ENCODE measurements at regions not wholly inside any gene's neighbourhood (a gene's known extent, or its start where the extent isn't known, plus 50 kb on each side); places are given as distances from the start of the nearest gene placed in this dataset.

- peak; percentile 5 to 34 for DNase-seq (ENCODE audit: extremely low read depth in 1 of 2, low read depth in 1 of 2)
These were observed 143.8 kb upstream of the TMEM106B start for GRCh38 chr7:12067156-12067831.

DNA sequence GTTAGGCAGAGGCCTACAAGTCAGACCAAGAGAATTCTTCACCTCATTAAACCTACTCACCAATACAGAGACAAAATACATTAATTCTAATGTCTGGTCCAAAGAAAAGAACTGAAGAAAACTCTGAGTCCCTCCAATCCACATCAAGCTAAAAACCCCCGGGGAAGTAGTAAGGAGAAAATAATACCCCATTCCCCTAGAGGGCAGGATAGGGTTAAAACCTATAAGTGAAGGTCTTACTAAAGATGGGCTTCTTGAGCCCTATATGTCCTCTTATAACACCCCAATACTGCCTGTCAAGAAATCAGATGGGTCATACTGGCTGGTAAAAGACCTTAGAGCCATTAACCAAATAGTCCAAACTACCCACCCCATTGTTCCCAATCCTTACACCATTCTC lies 141.3 kb upstream of the TMEM106B start:
- DNase-seq (ENCODE audit: extremely low read depth in 1 of 2, low read depth in 1 of 2): no peak

GRCh38 chr7:12074889-12075288 lies 136.2 kb upstream of the TMEM106B start:
- DNase-seq (ENCODE audit: extremely low read depth in 1 of 2, low read depth in 1 of 2): no peak

- DNase-seq (ENCODE audit: extremely low read depth in 1 of 2, low read depth in 1 of 2): no peak
These were observed 131.1 kb upstream of the TMEM106B start for GRCh38 chr7:12080006-12080405.

DNA sequence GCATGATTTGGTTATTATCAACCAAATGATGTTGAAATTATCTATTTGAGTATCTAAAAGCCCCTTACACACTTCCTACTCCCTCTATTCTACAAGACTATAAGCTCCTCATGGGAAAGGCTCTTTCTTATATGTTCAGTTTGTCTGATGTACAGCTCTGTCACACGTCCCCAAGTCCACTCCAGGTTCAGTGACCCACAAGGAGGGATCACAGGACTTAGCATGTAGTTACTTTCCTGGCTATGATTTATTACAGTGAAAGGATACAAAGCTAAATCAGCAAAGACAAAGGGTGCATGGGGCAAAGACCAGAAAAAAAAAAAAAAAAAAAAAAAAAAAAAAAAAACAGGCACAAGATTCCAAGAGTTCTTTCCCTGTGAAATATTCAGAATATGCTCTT lies 125.6 kb upstream of the TMEM106B start:
- DNase-seq (ENCODE audit: extremely low read depth in 1 of 2, low read depth in 1 of 2): no peak

GRCh38 chr7:12089951-12090756 lies 120.9 kb upstream of the TMEM106B start:
- no peak for DNase-seq (ENCODE audit: extremely low read depth in 1 of 2, low read depth in 1 of 2)

GRCh38 chr7:12090757-12091221 lies 120.3 kb upstream of the TMEM106B start:
- no peak for DNase-seq (ENCODE audit: extremely low read depth in 1 of 2, low read depth in 1 of 2)

DNA sequence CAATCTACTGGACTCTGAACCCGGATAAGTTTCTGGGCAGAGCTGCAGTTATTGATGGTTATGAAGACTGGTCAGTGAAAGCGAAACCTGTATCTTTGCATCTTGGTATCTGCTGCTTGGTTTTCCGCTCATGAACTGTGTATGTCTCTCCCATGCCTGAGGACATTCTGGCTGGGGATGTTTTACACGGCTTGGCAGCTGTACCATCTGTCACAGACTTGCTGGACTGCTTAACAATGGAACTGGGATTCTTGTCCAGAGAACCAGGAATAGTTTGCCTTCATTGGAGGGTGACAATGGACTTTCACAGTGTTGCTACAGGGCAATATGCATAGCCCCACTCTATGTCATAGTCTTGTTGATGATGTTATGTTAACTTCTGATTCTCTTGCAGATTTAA lies 119.9 kb upstream of the TMEM106B start:
- DNase-seq (ENCODE audit: extremely low read depth in 1 of 2, low read depth in 1 of 2): no peak

GRCh38 chr7:12092499-12093130 lies 118.5 kb upstream of the TMEM106B start:
- no peak for DNase-seq (ENCODE audit: extremely low read depth in 1 of 2, low read depth in 1 of 2)

DNA sequence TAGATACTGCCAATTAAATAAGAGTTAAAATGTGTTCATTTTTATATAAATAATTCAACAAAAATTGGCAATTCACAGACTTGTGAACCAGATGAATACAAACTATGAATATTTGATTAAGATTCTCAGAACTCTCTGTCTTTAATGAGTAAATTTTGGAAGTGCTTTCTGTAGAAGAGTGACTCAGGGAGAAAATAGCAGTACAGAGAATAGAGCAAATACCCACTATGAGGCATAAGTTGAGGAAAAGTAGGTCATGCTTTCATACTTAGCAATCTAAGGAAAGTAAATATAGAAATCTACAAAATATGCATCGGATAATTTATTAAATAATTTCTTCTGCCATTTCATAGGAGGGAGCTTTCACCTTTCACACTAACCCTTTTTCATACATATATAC lies 117.7 kb upstream of the TMEM106B start:
- no peak for DNase-seq (ENCODE audit: extremely low read depth in 1 of 2, low read depth in 1 of 2)

DNA sequence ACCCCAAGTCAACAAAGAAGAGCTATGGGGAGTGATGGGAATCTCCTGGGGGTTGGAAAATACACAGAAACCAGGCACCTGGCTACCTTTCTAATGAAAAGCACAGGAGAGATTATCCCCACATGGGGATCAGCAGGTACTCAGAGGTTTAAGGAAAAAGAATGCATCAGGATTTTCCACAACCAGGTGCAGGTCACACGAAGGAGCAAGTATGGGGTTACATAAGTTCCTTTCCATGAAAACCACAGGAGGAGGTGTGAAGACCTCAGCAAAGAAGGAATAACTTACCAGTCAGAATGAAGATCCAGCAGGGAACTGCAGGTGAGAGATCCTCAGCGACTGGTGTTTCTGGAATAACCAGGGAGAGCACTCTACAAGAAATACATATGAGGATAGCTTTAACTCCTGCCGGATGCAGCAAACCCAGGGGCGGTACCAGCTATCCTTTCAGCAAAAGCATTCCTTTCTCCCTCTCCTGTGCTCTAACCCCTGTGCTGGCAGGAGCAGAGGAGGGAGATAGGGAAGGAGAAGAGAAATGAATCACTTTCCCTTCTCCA lies 116.7 kb upstream of the TMEM106B start:
- no peak for DNase-seq (ENCODE audit: extremely low read depth in 1 of 2, low read depth in 1 of 2)

GRCh38 chr7:12102126-12102525 lies 109.0 kb upstream of the TMEM106B start:
- DNase-seq (ENCODE audit: extremely low read depth in 1 of 2, low read depth in 1 of 2): no peak

- DNase-seq (ENCODE audit: extremely low read depth in 1 of 2, low read depth in 1 of 2): no peak
These were observed 108.6 kb upstream of the TMEM106B start for GRCh38 chr7:12102527-12102926.

DNA sequence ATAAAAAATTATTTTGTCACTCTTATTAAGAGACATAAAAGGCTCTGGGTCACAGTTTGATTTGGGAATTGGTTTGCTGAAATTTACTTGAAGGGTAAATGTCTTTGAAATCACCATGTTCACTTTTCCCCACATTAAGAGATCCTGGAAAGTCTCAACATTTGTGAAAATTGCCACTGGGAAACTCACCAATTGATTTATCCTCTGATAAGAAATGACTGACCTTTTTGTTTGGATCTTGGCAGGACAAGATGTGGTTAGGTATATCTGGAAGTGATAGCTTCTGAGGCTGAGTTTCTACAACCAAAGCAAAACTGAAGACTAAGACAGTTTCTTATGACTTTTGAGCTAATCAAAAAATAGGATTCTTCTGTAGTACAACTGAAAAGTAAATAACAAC lies 107.1 kb upstream of the TMEM106B start:
- DNase-seq (ENCODE audit: extremely low read depth in 1 of 2, low read depth in 1 of 2): no peak

DNA sequence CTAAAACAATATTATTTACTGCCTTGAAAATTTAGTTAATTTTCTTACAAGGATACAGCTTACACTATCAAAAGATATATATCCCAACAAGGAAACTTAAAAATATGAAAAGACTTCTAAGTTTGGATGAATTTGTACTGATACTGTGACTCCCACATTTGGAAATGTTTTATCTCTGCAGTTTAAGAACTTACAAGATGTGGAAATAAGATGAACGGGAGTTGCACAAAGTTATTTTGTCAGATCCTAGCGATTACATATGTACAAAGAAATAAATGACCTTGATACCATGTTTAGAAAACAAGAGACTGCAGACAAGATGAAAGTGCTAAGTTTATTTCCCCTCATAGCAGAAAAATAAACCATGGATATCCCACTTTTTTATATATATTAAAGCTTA lies 103.7 kb upstream of the TMEM106B start:
- DNase-seq (ENCODE audit: extremely low read depth in 1 of 2, low read depth in 1 of 2): no peak

GRCh38 chr7:12107841-12108254 lies 103.2 kb upstream of the TMEM106B start:
- DNase-seq (ENCODE audit: extremely low read depth in 1 of 2, low read depth in 1 of 2): no peak

DNA sequence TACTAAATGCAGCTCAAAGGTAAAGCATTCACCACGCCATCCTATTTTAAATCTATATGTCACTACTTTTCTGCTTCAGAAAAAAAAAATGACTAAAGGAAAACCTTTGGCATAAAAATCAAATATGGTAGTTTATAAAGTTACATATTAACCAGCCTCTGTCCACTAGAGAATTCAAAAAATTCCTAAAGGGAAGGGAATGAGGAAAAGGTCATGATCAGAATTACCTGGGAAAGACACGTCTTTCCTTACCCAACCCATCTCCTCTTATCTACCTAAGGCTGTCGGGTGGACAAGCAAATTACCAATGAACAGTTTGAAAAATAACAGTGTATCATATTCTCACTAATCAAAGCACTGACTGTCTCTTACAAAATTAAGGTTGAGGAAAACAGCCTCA lies 100.7 kb upstream of the TMEM106B start:
- no peak for DNase-seq (ENCODE audit: extremely low read depth in 1 of 2, low read depth in 1 of 2)

- no peak for DNase-seq (ENCODE audit: extremely low read depth in 1 of 2, low read depth in 1 of 2)
These were observed 99.4 kb upstream of the TMEM106B start for GRCh38 chr7:12111422-12112405.

- DNase-seq (ENCODE audit: extremely low read depth in 1 of 2, low read depth in 1 of 2): no peak
These were observed 93.9 kb upstream of the TMEM106B start for GRCh38 chr7:12117170-12117569.

DNA sequence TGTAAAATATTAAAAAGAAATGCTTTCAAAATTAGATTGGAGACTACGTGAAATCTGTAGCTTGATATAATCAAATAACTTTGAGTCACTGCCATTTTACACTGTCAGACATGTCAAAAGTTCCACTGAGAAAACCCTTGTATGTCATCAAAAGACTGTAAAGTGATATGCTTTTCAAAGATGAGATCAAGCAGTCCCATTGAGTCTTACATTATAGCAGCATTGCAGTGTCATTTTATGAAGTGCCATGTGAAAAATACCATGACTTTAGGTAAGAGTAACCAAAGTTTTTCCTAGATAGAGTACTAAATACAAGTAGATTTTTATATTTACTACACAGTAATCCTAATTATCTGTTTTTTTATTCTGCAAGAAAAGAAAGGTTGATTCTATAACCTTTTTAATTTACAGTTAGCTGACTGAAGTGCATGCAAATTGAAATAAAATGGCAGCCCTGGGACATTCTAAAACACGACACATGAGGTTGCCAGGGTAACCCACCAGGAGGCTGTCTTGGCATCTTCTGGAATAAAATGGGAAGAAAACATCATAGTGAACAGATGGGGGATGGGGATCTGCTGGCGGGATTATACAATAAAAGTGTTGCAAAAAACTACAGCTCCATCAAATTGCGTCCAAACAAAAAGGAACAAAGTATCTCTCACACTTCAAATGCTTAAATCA lies 91.3 kb upstream of the TMEM106B start:
- no peak for DNase-seq (ENCODE audit: extremely low read depth in 1 of 2, low read depth in 1 of 2)

All from stimulated activated CD8-positive, alpha-beta memory T cell treated with anti-CD3 and anti-CD28 coated beads, Interleukin-7, amount 100 ng/mL, for 48 hours (primary cell).